Daoy (cell line): ENCODE measurements at regions not wholly inside any gene's neighbourhood (a gene's known extent, or its start where the extent isn't known, plus 50 kb on each side); places are given as distances from the start of the nearest gene placed in this dataset.

Source experiments
- DNase-seq: peaks from one replicate; pipeline ENCODE4 v3.0.0-alpha.2; 2015; ENCODE audit warnings: low read depth

GRCh38 chr3:152097770-152098169 is 171.0 kb upstream of the MBNL1 start:
- no peak for DNase-seq

GRCh38 chr3:152100491-152101132 is 168.1 kb upstream of the MBNL1 start:
- DNase-seq: no peak

GRCh38 chr3:152102410-152102809 is 166.3 kb upstream of the MBNL1 start:
- no peak for DNase-seq

DNA sequence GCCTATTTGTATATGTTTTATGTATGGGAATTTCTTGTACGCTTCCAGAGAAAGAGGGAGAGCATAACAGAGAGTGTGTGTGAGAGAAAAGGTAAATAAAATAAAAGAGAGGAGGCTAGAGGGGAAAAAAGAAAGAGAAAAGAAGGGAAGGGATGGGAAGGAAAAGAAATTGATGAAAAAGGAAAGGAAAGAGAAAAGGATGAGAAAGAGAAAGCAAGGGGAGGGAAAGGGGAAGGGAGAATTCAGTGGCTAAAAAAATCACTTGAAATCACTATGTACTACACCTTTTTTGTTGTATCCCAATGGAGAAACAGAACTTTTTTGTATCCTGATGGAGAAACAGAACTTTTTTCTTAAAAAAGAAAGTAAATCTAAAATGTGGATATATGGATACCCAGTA is 165.5 kb upstream of the MBNL1 start:
- no peak for DNase-seq

GRCh38 chr3:152104847-152105415 is 163.8 kb upstream of the MBNL1 start:
- DNase-seq: no peak

DNA sequence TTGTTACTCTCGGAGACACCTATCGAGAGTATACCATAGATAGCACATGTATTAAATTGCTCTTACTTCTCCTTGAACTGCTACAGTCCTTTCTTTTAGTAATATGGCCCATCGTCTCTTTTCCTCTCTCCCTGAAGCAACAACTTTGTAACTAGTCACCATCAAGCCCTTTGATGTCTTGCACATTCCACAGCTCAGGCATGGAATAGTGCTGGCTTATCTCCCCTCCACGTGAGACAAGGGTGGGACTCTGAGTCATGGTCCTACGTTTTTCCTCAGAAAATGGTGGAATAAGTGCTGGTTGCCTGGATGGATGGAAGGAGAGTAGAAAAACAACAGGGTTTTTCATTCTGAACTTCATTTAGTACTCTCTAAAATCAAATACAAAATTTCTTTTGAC is 163.3 kb upstream of the MBNL1 start:
- DNase-seq: peak; percentile 14

DNA sequence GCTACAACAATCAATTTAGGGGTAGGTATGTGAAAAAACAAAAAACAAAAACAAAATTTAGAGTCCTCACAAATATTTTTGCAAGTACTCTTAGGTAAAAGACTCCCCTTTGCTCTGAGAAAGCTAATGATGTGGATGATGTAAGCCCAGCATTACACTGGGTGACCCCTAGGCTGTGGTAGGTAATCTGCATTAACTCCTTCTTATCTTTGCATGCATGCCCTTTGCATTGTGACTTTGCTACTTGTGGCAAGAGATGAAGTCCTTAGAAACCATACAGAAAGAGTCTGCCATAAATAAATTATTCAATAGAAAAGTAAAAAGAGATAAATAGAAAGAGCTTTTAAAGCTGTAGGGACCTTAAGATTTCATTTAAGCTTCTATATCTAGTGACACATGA is 159.7 kb upstream of the MBNL1 start:
- no peak for DNase-seq

- no peak for DNase-seq
Observed at GRCh38 chr3:152113413-152113812, 155.3 kb upstream of the MBNL1 start.

DNA sequence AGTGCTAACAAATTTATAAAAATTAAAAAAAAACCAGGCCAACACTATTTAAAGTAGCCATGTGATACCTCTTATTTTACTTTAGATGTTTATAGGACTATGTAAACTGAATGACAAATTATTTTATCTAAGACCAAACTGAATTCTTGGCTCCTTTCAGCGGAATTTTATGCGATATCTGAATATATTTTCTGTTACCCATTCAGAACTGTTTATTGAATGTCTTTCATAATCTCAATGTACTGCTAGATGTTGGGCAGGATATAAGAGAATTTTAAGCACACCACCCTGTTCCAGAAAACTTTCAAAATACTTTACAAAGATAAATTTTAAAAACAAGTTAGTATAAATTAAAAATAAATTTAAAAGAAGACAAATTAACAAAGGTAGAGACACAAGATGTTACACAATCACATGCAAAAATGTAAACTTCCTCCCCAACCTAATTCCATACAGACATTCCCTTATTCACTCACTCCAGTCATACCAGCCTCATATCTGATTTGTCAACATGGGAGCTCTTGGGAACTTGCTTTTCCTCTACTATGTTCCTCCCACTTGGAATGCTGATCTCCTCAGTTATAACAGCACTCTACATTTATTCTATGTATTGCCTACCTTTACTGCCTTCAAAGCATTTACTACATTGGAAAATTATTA is 154.6 kb upstream of the MBNL1 start:
- DNase-seq: no peak

DNA sequence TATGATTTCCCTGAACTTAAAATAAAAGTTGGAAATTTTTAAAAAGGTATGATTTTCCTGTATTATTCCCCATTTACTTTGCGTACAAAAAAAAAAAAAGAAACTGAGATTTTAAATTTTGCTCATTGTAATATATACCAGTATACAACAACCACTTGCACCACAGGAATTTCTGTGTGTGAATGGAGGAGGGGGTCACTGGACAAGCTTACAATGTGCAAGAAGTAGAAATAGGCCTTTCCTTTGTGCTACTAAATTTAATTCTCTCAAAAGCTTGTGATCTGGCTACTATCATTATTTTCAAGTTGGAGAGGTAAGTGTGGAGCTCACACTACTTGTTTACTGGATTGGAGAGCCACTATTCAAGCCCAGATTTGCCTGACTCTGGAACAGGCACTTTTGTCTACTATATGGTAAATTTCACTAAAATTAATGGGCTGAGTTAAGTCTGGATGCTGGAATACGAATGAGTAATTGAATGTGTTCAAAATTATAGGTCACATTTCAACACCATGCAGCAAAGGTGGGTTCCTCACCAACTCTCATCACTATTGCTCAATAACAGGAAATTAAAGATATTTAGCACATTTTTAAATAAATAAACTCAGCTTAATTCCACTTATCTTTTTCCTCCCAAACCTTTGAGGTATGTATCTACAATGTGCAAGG is 148.0 kb upstream of the MBNL1 start:
- DNase-seq: peak; percentile 13

- peak; percentile 39 for DNase-seq
Observed at GRCh38 chr3:152121270-152121636, 147.5 kb upstream of the MBNL1 start.

DNA sequence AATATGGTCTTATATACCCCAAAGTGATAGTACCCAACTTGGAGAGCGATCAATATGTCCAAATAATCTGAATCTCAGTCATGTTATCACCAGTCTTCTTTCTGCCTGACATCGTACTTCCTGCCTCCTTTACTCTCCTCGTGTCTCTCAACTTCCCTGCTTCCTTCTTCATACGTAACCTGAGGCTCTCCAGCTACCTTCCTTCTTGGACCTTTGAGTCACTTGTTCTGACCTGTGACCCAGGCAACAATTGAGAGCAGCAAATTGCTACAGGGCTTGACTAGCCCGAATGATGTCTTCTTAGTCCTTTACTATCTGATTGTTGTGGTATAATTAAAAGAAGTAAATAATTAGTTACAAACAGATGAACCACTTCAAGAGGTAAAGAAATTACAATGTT is 145.9 kb upstream of the MBNL1 start:
- no peak for DNase-seq

DNA sequence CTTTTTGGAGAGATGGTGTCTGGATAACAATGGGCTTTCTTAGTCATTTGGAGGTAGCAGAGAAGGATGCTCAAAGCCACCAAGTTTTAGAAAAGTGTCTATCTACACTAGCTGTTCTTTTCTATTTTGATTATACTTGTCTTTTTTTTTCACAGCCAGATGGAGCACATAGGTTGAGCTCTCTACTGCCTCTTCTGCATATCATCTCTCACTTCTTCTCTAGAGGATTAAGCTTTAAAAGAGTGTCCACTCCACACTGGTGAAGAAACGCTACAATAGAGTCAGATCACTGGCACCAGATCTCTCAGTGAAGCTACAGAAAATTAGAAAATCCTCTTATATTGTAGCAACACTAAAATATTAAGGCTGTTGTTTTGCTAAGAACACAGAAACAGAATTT is 145.3 kb upstream of the MBNL1 start:
- DNase-seq: no peak

GRCh38 chr3:152126260-152126659 is 142.5 kb upstream of the MBNL1 start:
- DNase-seq: no peak

GRCh38 chr3:152127058-152127457 is 141.7 kb upstream of the MBNL1 start:
- no peak for DNase-seq

GRCh38 chr3:152128356-152128755 is 140.4 kb upstream of the MBNL1 start:
- no peak for DNase-seq

- DNase-seq: no peak
Observed at GRCh38 chr3:152139651-152140050, 129.1 kb upstream of the MBNL1 start.

GRCh38 chr3:152146461-152146860 is 122.3 kb upstream of the MBNL1 start:
- DNase-seq: no peak

GRCh38 chr3:152147748-152148147 is 121.0 kb upstream of the MBNL1 start:
- no peak for DNase-seq

DNA sequence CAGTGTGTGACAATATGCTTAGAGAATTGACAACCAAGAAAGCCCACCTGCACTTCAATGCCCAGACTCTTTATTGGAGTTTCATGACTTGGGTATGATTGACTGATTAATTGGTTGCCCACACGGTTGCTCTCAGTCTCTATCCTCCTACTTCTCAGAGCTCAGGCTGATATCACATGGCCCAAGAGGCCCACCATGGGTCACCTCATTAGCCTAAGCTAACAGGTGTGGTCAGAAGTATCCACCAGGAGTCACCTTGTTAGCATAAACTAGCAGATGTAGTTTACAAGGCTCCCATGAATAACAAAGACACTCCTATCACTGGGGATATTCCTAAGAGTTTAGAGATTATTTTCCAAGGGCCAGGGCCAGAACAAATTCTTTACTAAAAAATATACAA is 120.2 kb upstream of the MBNL1 start:
- DNase-seq: no peak

- DNase-seq: no peak
Observed at GRCh38 chr3:152149832-152150231, 118.9 kb upstream of the MBNL1 start.

GRCh38 chr3:152151216-152151876 is 117.4 kb upstream of the MBNL1 start:
- no peak for DNase-seq
